ENCODE measurements at regions not wholly inside any gene's neighbourhood (a gene's known extent, or its start where the extent isn't known, plus 50 kb on each side); places are given as distances from the start of the nearest gene placed in this dataset.

DNA sequence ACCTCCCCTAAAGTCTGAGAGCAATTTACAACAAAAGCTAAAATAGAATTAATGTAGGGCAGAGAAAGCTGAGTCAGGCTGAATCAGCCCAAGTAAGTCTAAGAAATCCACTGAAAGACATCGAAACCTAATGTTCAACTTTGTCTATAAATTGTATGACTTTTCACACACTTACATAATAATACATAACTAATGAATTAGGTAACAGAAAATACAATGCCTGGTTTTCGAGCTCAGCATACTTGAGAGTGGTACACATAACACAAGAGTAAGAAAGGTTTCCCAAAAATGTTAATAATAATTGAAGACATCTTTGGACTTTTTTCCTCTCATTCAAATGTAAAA lies 55.3 kb upstream of the VGLL4 start:
- intact Hi-C loops (cut with micrococcal nuclease), result no loop called here
- no peak for DNase-seq
- no peak overlapping the region for H3K4me3 Mint-ChIP-seq
- no peaks in the 10 kb centered on the region for H3K27me3 Mint-ChIP-seq
- no peak overlapping the region for H3K27ac Mint-ChIP-seq
- no peaks in the 10 kb centered on the region for H3K4me1 Mint-ChIP-seq
- no peaks in the 10 kb centered on the region for H3K9me3 Mint-ChIP-seq
- no peaks in the 10 kb centered on the region for H3K36me3 Mint-ChIP-seq (ENCODE audit: low read depth)

DNA sequence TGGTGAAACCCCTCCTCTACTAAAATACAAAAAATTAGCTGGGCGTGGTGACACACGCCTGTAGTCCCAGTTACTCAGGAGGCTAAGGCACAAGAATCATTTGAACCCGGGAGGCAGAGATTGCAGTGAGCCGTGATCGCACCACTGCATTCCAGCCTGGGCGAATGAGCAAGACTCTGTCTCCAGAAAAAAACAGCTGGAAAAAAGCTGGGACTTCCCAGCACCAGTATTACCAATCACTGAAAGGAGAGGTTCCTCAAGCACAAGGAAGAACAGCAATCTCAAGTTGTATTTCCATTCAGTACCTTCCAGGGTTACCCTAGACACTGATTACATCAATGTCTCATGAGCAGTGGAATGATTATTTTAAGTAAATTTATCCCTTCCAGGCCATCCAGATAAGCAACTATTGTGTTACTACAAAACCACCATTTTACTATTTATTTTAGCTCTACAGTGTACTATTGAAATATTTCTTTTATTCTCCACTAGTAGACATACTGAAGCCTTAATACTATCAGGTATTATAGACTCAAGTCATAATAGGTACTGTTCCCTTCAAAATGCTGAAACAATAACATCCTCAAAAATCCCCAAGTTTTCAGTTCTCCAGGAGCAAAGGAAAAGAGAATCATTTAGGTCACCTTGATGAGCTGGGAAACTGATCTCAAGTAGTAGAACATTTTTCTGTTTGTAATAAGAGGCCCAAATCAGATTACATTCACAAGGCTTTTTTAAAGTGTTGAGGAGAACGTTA lies 54.8 kb upstream of the VGLL4 start:
- Mint-ChIP-seq H3K4me1 (no peaks in the 10 kb centered on the region), H3K27ac (no peak overlapping the region), H3K27me3 (no peaks in the 10 kb centered on the region), H3K9me3 (no peaks in the 10 kb centered on the region), H3K4me3 (no peak overlapping the region), H3K36me3 (ENCODE audit: low read depth) (no peaks in the 10 kb centered on the region)
- DNase-seq, result no peak
- intact Hi-C loops (cut with micrococcal nuclease), result no loop called here

GRCh38 chr3:11697701-11698100 lies 54.0 kb upstream of the VGLL4 start:
- H3K4me3 Mint-ChIP-seq, result no peak overlapping the region
- no peaks in the 10 kb centered on the region for H3K27me3 Mint-ChIP-seq
- no peak for DNase-seq
- no peaks in the 10 kb centered on the region for H3K4me1 Mint-ChIP-seq
- H3K36me3 Mint-ChIP-seq (ENCODE audit: low read depth), result no peaks in the 10 kb centered on the region
- no peaks in the 10 kb centered on the region for H3K9me3 Mint-ChIP-seq
- no peak overlapping the region for H3K27ac Mint-ChIP-seq
- intact Hi-C loops (cut with micrococcal nuclease), result no loop called here

DNA sequence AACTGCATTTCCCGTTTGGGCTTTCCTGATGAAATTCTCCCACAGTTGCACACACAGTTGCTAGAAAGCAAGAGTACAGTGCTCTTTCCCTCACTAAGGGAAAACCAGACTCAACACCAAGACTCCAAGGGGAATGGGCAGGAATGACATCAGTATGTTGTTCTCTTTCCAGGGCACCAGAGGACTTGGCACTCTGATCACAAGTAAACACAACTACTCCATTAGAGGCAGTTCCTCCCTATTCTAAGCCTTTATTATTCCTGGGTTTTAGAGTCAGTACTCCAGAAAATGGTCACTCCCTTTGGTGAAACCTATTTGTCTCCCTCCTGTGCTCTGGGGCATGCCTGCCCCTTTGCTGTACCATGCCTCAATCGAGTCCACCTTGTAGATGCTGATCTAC lies 52.3 kb upstream of the VGLL4 start:
- DNase-seq, result no peak
- H3K27me3 Mint-ChIP-seq, result no peaks in the 10 kb centered on the region
- no peaks in the 10 kb centered on the region for H3K9me3 Mint-ChIP-seq
- no peak overlapping the region for H3K27ac Mint-ChIP-seq
- no peak overlapping the region for H3K4me3 Mint-ChIP-seq
- intact Hi-C loops (cut with micrococcal nuclease), result no loop called here
- H3K36me3 Mint-ChIP-seq (ENCODE audit: low read depth), result no peaks in the 10 kb centered on the region
- no peaks in the 10 kb centered on the region for H3K4me1 Mint-ChIP-seq
